Keratinocyte (primary cell): ENCODE measurements at regions not wholly inside any gene's neighbourhood (a gene's known extent, or its start where the extent isn't known, plus 50 kb on each side); places are given as distances from the start of the nearest gene placed in this dataset.
"Not testable (repeated sequence)": the region's sequence is repeated elsewhere in the genome, so short reads cannot be mapped to it uniquely, and the experiment has no call there.

Experiments used
- EZH2 ChIP-seq: IDR thresholded peaks from one replicate; pipeline ENCODE4 v1.6.1; 2012; ENCODE audit warnings: inconsistent platforms, mild to moderate bottlenecking, low read length, moderate library complexity
- TF ChIP-seq, protein P1 (sequence below), 3 experiments: IDR thresholded peaks in 1 of 3; conservative IDR thresholded peaks in 1 of 3; optimal IDR thresholded peaks in 1 of 3; 2 replicates in 2 of 3; 3 replicates in 1 of 3; pipeline versions ENCODE3 to v1.5.1; 2011; ENCODE audit warnings: low read length in 3 of 3, mild to moderate bottlenecking in 3 of 3, moderate library complexity in 2 of 3, control low read depth in 1 of 3, inconsistent platforms in 1 of 3; ENCODE audit not compliant: insufficient read depth in 2 of 3; ENCODE audit errors: extremely low read depth in 1 of 3

GRCh38 chr6:121631752-121632151 lies 196.3 kb downstream of the GJA1 start:
- TF ChIP-seq, protein P1, sequence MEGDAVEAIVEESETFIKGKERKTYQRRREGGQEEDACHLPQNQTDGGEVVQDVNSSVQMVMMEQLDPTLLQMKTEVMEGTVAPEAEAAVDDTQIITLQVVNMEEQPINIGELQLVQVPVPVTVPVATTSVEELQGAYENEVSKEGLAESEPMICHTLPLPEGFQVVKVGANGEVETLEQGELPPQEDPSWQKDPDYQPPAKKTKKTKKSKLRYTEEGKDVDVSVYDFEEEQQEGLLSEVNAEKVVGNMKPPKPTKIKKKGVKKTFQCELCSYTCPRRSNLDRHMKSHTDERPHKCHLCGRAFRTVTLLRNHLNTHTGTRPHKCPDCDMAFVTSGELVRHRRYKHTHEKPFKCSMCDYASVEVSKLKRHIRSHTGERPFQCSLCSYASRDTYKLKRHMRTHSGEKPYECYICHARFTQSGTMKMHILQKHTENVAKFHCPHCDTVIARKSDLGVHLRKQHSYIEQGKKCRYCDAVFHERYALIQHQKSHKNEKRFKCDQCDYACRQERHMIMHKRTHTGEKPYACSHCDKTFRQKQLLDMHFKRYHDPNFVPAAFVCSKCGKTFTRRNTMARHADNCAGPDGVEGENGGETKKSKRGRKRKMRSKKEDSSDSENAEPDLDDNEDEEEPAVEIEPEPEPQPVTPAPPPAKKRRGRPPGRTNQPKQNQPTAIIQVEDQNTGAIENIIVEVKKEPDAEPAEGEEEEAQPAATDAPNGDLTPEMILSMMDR (optimal IDR thresholded peaks at IDR 0.05 in 1 of 3, IDR thresholded peaks at IDR 0.05 in 1 of 3, conservative IDR thresholded peaks at IDR 0.05 in 1 of 3; ENCODE audit: extremely low read depth in 1 of 3, insufficient read depth in 2 of 3, low read length in 3 of 3) = not testable (repeated sequence)
- TF ChIP-seq EZH2 = not testable (repeated sequence)
